IMR-90 (cell line): ENCODE measurements at regions not wholly inside any gene's neighbourhood (a gene's known extent, or its start where the extent isn't known, plus 50 kb on each side); places are given as distances from the start of the nearest gene placed in this dataset.

Experiments used
- ATAC-seq: fragments of 200-7000 bp; cut with Tn5 transposase; 2 replicates; pipeline ENCODE4 v1.9.1; 2020; ENCODE audit warnings: low read depth, mild to moderate bottlenecking, moderate library complexity
- BruUV-seq: library from RNA; stranded (reverse); fragments of 400-500 nt; replicated peaks from 2 replicates; lab custom pipeline; 2021; lab: Mats Ljungman, UMichigan
- CTCF ChIA-PET: fragments of 300-600 bp; formaldehyde crosslinking; extraction: SDS; loops from one replicate; lab custom pipeline; 2021; ENCODE audit warnings: antibody characterized with exemption; lab: Yijun Ruan, JAX
- POLR2A ChIA-PET: fragments of 300-600 bp; sonication (Branson Sonifier 250); formaldehyde crosslinking; loops from one replicate; lab custom pipeline; 2022; ENCODE audit warnings: antibody characterized with exemption; ENCODE audit not compliant: unreplicated experiment; lab: Charles Lee
- DNase-seq: peaks from one replicate; pipeline ENCODE4 v3.0.0; 2013
- H2AFZ ChIP-seq: replicated peaks from 2 replicates; pipeline ENCODE3; 2013; ENCODE audit warnings: low read length, mild to moderate bottlenecking; ENCODE audit not compliant: poor library complexity
- H2AK5ac ChIP-seq: 2 replicates; pipeline ENCODE4 v1.6.1; 2013; ENCODE audit warnings: low read depth, low read length, inconsistent platforms
- H2AK9ac ChIP-seq: replicated peaks from 2 replicates; pipeline ENCODE3; 2013; ENCODE audit warnings: mild to moderate bottlenecking, low read depth, low read length, moderate library complexity; ENCODE audit not compliant: poor library complexity
- H2BK120ac ChIP-seq: 2 replicates; pipeline ENCODE4 v1.6.1; 2013; ENCODE audit warnings: low read depth, low read length, inconsistent platforms
- H2BK15ac ChIP-seq: 3 replicates; pipeline ENCODE4 v1.6.1; 2013; ENCODE audit warnings: low read depth, low read length, inconsistent platforms
- H2BK20ac ChIP-seq: 2 replicates; pipeline ENCODE4 v1.6.1; 2013; ENCODE audit warnings: low read depth, mild to moderate bottlenecking, inconsistent platforms, low read length, moderate library complexity
- H2BK5ac ChIP-seq: 2 replicates; pipeline ENCODE4 v1.6.1; 2013; ENCODE audit warnings: mild to moderate bottlenecking, low read depth, low read length, inconsistent platforms; ENCODE audit not compliant: poor library complexity, severe bottlenecking
- H3K14ac ChIP-seq: replicated peaks from 2 replicates; pipeline ENCODE4 v1.6.1; 2013; ENCODE audit warnings: low read depth, low read length, inconsistent platforms
- H3K18ac ChIP-seq: 2 replicates; pipeline ENCODE4 v1.6.1; 2013; ENCODE audit warnings: low read depth, low read length, control low read depth
- H3K23ac ChIP-seq: 2 replicates; pipeline ENCODE4 v1.6.1; 2013; ENCODE audit warnings: low read depth, low read length, inconsistent platforms
- H3K27ac ChIP-seq: 2 replicates; pipeline ENCODE4 v1.5.1; 2013; ENCODE audit warnings: mild to moderate bottlenecking, control low read depth, low read length; ENCODE audit not compliant: insufficient read depth
- H3K27me3 ChIP-seq: 2 replicates; pipeline ENCODE4 v1.6.1; 2013; ENCODE audit warnings: low read length; ENCODE audit not compliant: control insufficient read depth, insufficient read depth
- H3K36me3 ChIP-seq: 2 replicates; pipeline ENCODE4 v1.6.1; 2013; ENCODE audit warnings: low read length, mixed read lengths; ENCODE audit not compliant: control insufficient read depth, insufficient read depth
- H3K4ac ChIP-seq: 2 replicates; pipeline ENCODE4 v1.6.1; 2013; ENCODE audit warnings: low read depth, low read length, inconsistent platforms
- H3K4me1 ChIP-seq: 2 replicates; pipeline ENCODE4 v1.6.1; 2013; ENCODE audit warnings: low read length, mixed read lengths; ENCODE audit not compliant: control insufficient read depth, insufficient read depth
- H3K4me2 ChIP-seq: 2 replicates; pipeline ENCODE4 v1.6.1; 2013; ENCODE audit warnings: low read depth, mild to moderate bottlenecking, control low read depth, low read length, moderate library complexity
- H3K4me3 ChIP-seq: 2 replicates; pipeline ENCODE4 v1.5.1; 2013; ENCODE audit warnings: low read depth, mild to moderate bottlenecking, control low read depth, low read length, moderate library complexity; ENCODE audit not compliant: insufficient read depth
- H3K56ac ChIP-seq: 2 replicates; pipeline ENCODE4 v1.6.1; 2013; ENCODE audit warnings: low read length, inconsistent platforms; ENCODE audit not compliant: insufficient read depth; ENCODE audit errors: extremely low read depth
- H3K79me1 ChIP-seq, 2 experiments: 2 replicates each; pipeline ENCODE4 v1.6.1; 2013; ENCODE audit warnings: low read length in 2 of 2, inconsistent platforms in 1 of 2, low read depth in 1 of 2
- H3K9ac ChIP-seq: 2 replicates; pipeline ENCODE4 v1.6.1; 2013; ENCODE audit warnings: low read depth, low read length, control low read depth
- H3K9me1 ChIP-seq: 2 replicates; pipeline ENCODE4 v1.6.1; 2013; ENCODE audit warnings: low read length, inconsistent platforms; ENCODE audit not compliant: insufficient read depth
- H3K9me3 ChIP-seq: 2 replicates; pipeline ENCODE4 v1.6.1; 2013; ENCODE audit warnings: low read length; ENCODE audit not compliant: control insufficient read depth, insufficient read depth
- H4K20me1 ChIP-seq: 2 replicates; pipeline ENCODE4 v1.6.1; 2013; ENCODE audit warnings: low read length, inconsistent platforms; ENCODE audit not compliant: insufficient read depth
- H4K5ac ChIP-seq: 2 replicates; pipeline ENCODE4 v1.6.1; 2013; ENCODE audit warnings: mild to moderate bottlenecking, low read depth, low read length, control low read depth
- H4K8ac ChIP-seq, 2 experiments: 2 replicates each; pipeline ENCODE4 v1.6.1; 2013; ENCODE audit warnings: low read depth in 2 of 2, low read length in 2 of 2, control low read depth in 1 of 2, inconsistent platforms in 1 of 2
- H4K91ac ChIP-seq: 2 replicates; pipeline ENCODE4 v1.6.1; 2013; ENCODE audit warnings: low read depth, low read length, inconsistent platforms; ENCODE audit not compliant: insufficient read depth
- FOS ChIP-seq: fragments of 150-350 bp; IDR thresholded peaks from 2 replicates; pipeline ENCODE4 v1.6.1; 2016; ENCODE audit warnings: low read depth, low read length
- RCOR1 ChIP-seq: IDR thresholded peaks from 2 replicates; pipeline ENCODE4 v1.6.1; 2012; ENCODE audit warnings: mild to moderate bottlenecking, low read length, improper control_type of control experiment; ENCODE audit not compliant: insufficient replicate concordance
- RFX5 ChIP-seq: IDR thresholded peaks from 2 replicates; pipeline ENCODE4 v1.8.0; 2012; ENCODE audit warnings: low read depth, mild to moderate bottlenecking, low read length, moderate library complexity
- WGBS, 2 experiments: methylation state at CpG; one replicate each; pipeline versions ENCODE4 v1.1.5 to v1.1.7; 2013; ENCODE audit warnings: missing lambda C conversion rate in 2 of 2; ENCODE audit not compliant: insufficient read length in 1 of 2; ENCODE audit errors: extremely low coverage in 2 of 2; 5-methylcytosine and 5-hydroxymethylcytosine counted together
- dilution Hi-C: fragments of 300-500 bp; cut with HindIII; formaldehyde crosslinking; loops from one replicate; pipeline ENCODE4 v1.14.3; 2018; ENCODE audit warnings: low sequenced_read_pairs; ENCODE audit not compliant: unreplicated experiment
- in situ Hi-C: fragments of 300-500 bp; cut with MboI; formaldehyde crosslinking; loops from 3 replicates; pipeline ENCODE4 v1.14.3; 2019; ENCODE audit warnings: low sequenced_read_pairs, inconsistent platforms, mixed read lengths
- intact Hi-C: fragments of 100-400 bp; cut with micrococcal nuclease; formaldehyde crosslinking; loops from 2 replicates; pipeline ENCODE4 v1.10.0; 2022

DNA sequence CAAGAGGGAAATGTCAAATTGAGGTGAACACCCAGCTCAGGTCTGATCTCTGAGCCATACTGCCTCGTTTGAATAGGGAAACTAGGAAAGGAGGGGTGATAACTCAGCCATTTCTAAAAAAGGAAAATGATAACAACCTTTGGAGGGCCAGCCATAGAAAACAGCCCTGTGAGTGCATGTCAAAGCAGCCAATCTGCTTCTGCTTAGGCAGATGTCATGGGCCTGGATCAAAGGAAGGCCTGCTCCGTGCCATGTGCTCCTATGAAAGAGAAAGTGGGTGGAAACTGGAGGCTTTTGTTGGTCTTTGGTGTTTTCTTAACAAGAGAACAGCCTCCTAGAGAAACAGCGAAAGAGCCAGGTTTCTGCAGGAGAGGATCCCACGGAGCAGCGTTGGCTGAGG is 428.0 kb downstream of the DHX35 start:
- dilution Hi-C loops (no loop called here), in situ Hi-C loops (no loop called here), intact Hi-C loops (no loop called here)
- no peak for DNase-seq
- ChIA-PET POLR2A (no interaction called here), CTCF (no interaction called here)
- no peak overlapping the region for H2BK15ac ChIP-seq
- H3K56ac ChIP-seq, result no peak overlapping the region
- BruUV-seq, result no TSS peak
- no peak overlapping the region for H4K5ac ChIP-seq
- H2BK120ac ChIP-seq, result no peak overlapping the region
- no peak overlapping the region for H2AFZ ChIP-seq
- no peak overlapping the region for H3K23ac ChIP-seq
- H3K9me3 ChIP-seq, result peaks cover 5% of the 10 kb centered on the region; the same call in 1 of the 2 replicates
- no peak overlapping the region for H3K27ac ChIP-seq
- no peak overlapping the region for H3K4me3 ChIP-seq
- H2AK5ac ChIP-seq, result no peak overlapping the region
- no peak overlapping the region for H2BK5ac ChIP-seq
- H2BK20ac ChIP-seq, result no peak overlapping the region
- 64% methylated on average over 2 of the region's 5 CpGs; no CpG with 5 or more reads in 1 of the 2 experiments for WGBS, 2 experiments
- H3K4me2 ChIP-seq, result no peak overlapping the region
- no peak for ATAC-seq
- no peaks in the 10 kb centered on the region for H4K20me1 ChIP-seq
- H3K4me1 ChIP-seq, result no peaks in the 10 kb centered on the region
- no peak overlapping the region for H2AK9ac ChIP-seq
- H3K27me3 ChIP-seq, result no peaks in the 10 kb centered on the region
- H4K91ac ChIP-seq, result no peak overlapping the region
- no peaks in the 10 kb centered on the region for H3K9me1 ChIP-seq
- H4K8ac ChIP-seq, result no peak overlapping the region
- no peak overlapping the region for H3K14ac ChIP-seq
- H3K18ac ChIP-seq, result no peak overlapping the region
- TF ChIP-seq RFX5 (no peak), RCOR1 (no peak), FOS (no peak)
- H3K79me1 ChIP-seq, result no peaks in the 10 kb centered on the region
- H3K4ac ChIP-seq, result no peak overlapping the region
- H3K36me3 ChIP-seq, result no peaks in the 10 kb centered on the region
- H3K9ac ChIP-seq, result no peak overlapping the region
